ENCODE measurements at regions not wholly inside any gene's neighbourhood (a gene's known extent, or its start where the extent isn't known, plus 50 kb on each side); places are given as distances from the start of the nearest gene placed in this dataset.

DNA sequence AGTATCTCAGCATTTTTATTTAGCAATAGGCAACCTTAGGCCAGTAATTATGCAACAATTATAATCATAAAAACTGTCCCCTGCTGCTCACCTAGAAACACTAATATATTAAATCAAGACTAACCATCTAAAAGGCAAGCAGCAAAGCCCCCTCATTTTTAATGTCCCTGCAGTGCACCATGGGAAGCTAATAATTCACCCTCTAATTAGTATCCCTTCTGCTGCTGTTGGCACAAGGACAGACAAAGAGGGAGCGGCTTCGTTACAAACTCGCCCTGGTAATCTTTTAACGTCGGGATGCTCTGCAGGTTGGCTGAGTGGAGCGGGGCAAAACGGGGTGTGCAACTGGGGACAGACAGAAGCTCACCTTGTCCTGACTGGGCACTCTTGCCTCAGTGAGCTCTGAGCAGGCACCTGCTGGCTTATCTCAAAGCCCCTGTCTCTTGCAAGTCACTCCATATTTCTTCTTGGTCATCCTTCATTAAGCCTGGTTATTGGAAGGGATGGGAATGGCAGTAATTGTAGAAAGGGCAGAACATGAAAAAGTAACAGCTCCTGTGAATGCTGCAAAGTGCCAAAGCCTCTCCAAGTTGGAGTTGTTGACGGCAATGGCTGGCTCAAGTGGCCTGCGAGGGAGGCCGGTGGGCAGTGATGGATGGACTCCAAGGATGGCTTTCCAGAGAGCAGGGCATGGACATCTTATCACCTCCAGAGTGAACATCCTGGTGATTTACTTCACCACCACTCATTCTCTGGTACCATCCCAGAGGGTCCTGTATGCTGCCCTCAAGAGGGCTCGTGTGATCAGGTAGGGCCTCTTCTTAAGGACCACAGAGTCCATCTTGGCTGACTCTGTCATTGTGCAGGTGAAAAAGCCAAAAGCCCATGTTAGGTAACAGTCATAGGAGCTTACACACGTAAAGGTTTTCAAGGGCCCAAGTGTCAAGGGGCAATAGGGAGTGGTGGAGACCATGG is 219.6 kb upstream of the N4BP1 start:
- Mint-ChIP-seq H3K36me3 (ENCODE audit: unreplicated experiment) (no peaks in the 10 kb centered on the region), H3K4me3 (ENCODE audit: unreplicated experiment) (no peak overlapping the region), H3K27me3 (ENCODE audit: unreplicated experiment) (no peaks in the 10 kb centered on the region), H3K4me1 (ENCODE audit: unreplicated experiment) (no peaks in the 10 kb centered on the region), H3K27ac (ENCODE audit: unreplicated experiment) (no peak overlapping the region), H3K9me3 (ENCODE audit: unreplicated experiment) (peaks cover 20% of the 10 kb centered on the region)
- TF ChIP-seq, protein P1, sequence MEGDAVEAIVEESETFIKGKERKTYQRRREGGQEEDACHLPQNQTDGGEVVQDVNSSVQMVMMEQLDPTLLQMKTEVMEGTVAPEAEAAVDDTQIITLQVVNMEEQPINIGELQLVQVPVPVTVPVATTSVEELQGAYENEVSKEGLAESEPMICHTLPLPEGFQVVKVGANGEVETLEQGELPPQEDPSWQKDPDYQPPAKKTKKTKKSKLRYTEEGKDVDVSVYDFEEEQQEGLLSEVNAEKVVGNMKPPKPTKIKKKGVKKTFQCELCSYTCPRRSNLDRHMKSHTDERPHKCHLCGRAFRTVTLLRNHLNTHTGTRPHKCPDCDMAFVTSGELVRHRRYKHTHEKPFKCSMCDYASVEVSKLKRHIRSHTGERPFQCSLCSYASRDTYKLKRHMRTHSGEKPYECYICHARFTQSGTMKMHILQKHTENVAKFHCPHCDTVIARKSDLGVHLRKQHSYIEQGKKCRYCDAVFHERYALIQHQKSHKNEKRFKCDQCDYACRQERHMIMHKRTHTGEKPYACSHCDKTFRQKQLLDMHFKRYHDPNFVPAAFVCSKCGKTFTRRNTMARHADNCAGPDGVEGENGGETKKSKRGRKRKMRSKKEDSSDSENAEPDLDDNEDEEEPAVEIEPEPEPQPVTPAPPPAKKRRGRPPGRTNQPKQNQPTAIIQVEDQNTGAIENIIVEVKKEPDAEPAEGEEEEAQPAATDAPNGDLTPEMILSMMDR (IDR thresholded peaks at IDR 0.05), result no peak
- DNase-seq (ENCODE audit: extremely low spot score, unreplicated experiment), result no peak

DNA sequence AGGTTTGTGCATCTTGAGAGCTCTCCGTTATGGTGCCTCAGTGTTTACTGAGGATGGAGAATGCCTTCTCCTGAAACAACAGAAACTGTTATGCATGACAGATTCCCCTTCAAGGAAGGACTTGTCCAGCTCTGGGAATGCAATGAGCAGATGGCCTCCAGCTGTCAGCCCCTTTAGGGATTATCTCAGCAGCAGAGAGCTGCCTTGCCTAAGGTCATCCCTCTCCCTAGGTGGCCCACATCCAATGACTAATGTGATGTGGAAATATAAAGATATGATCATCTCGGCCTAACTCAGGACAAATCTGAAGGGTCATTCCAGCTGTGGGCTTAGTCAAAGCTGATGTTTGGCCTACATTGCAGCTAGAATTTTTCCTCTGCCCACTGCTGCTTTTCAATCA is 214.3 kb upstream of the N4BP1 start:
- TF ChIP-seq, protein P1 (IDR thresholded peaks at IDR 0.05), result no peak
- Mint-ChIP-seq H3K4me3 (ENCODE audit: unreplicated experiment) (no peak overlapping the region), H3K36me3 (ENCODE audit: unreplicated experiment) (no peaks in the 10 kb centered on the region), H3K4me1 (ENCODE audit: unreplicated experiment) (no peaks in the 10 kb centered on the region), H3K27ac (ENCODE audit: unreplicated experiment) (no peak overlapping the region), H3K27me3 (ENCODE audit: unreplicated experiment) (no peaks in the 10 kb centered on the region), H3K9me3 (ENCODE audit: unreplicated experiment) (peaks cover 11% of the 10 kb centered on the region)
- no peak for DNase-seq (ENCODE audit: extremely low spot score, unreplicated experiment)

DNA sequence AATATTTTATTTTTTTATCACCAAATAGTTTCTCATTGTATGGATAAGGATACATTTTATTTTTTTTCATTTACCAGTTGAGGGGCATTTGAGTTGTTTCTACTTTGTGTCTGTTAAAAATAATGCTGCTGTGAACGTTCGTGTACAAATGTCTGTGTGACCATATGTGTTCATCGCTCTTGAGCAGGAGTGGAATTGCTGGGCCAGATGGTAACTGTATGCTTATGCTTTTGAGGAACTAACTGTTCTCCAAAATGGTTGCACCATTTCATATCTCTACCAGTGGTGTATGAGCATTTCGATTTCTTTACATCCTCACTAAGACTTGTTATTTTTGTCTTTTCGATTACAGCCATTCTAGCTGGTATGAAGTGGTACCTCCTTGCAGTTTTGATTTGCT is 212.5 kb upstream of the N4BP1 start:
- no peaks in the 10 kb centered on the region for H3K27me3 Mint-ChIP-seq (ENCODE audit: unreplicated experiment)
- TF ChIP-seq, protein P1 (IDR thresholded peaks at IDR 0.05), result no peak

DNA sequence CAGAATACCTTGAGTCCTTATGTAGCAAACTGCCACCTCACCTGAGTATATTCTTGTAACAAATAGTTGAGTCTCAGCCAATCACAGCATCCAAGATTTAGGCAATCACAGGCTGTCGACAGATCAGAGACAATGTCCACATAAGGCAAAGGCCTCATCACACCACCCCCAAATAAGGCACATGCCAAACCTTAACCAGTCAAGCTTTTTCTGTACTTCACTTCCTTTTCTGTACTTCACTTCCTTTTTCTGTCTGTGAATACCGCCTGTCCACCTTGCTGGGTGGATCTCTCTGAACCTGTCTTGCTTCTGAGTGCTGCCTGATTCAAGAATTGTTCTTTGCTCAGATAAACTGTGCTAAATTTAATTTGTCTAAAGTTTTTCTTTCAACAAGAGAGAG is 210.4 kb upstream of the N4BP1 start:
- no peaks in the 10 kb centered on the region for H3K27me3 Mint-ChIP-seq (ENCODE audit: unreplicated experiment)
- H3K4me3 Mint-ChIP-seq (ENCODE audit: unreplicated experiment), result no peak overlapping the region
- no peak overlapping the region for H3K27ac Mint-ChIP-seq (ENCODE audit: unreplicated experiment)
- TF ChIP-seq, protein P1 (IDR thresholded peaks at IDR 0.05), result no peak
- H3K9me3 Mint-ChIP-seq (ENCODE audit: unreplicated experiment), result no peaks in the 10 kb centered on the region
- DNase-seq (ENCODE audit: extremely low spot score, unreplicated experiment), result no peak
- no peaks in the 10 kb centered on the region for H3K4me1 Mint-ChIP-seq (ENCODE audit: unreplicated experiment)
- H3K36me3 Mint-ChIP-seq (ENCODE audit: unreplicated experiment), result no peaks in the 10 kb centered on the region

More for the DNA sequence above, 212.5 kb upstream of the N4BP1 start:
- Mint-ChIP-seq H3K27ac (ENCODE audit: unreplicated experiment) (no peak overlapping the region), H3K9me3 (ENCODE audit: unreplicated experiment) (peaks cover 11% of the 10 kb centered on the region), H3K4me1 (ENCODE audit: unreplicated experiment) (no peaks in the 10 kb centered on the region), H3K36me3 (ENCODE audit: unreplicated experiment) (no peaks in the 10 kb centered on the region), H3K4me3 (ENCODE audit: unreplicated experiment) (no peak overlapping the region)
- no peak for DNase-seq (ENCODE audit: extremely low spot score, unreplicated experiment)

DNA sequence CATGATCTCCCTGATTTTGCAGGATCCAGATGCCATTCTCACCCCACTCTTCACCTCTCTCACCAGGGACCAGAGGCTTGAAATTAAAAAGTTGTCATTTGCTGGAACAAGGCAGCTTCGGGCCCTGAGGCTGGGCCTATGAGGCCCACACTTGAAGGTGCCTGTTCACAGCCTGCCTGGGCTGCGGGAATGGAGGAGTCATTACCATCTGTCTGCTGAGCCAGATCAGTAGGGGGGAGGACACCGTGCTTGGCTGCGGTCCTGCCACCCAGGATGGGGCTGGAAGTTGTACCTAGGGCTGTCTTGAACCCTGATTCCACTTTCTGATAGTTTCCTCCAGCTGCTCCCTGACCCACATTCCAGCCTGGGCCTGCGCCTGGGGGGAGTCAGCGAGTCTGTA is 208.3 kb upstream of the N4BP1 start:
- H3K27ac Mint-ChIP-seq (ENCODE audit: unreplicated experiment), result no peak overlapping the region
- H3K4me3 Mint-ChIP-seq (ENCODE audit: unreplicated experiment), result no peak overlapping the region
- peaks cover 2% of the 10 kb centered on the region for H3K27me3 Mint-ChIP-seq (ENCODE audit: unreplicated experiment)
- no peaks in the 10 kb centered on the region for H3K9me3 Mint-ChIP-seq (ENCODE audit: unreplicated experiment)
- TF ChIP-seq, protein P1 (IDR thresholded peaks at IDR 0.05), result no peak
- no peak for DNase-seq (ENCODE audit: extremely low spot score, unreplicated experiment)
- no peaks in the 10 kb centered on the region for H3K36me3 Mint-ChIP-seq (ENCODE audit: unreplicated experiment)
- H3K4me1 Mint-ChIP-seq (ENCODE audit: unreplicated experiment), result no peaks in the 10 kb centered on the region

Measured in osteocyte (in vitro differentiated cells).